A549 (cell line): ENCODE measurements at regions not wholly inside any gene's neighbourhood (a gene's known extent, or its start where the extent isn't known, plus 50 kb on each side); places are given as distances from the start of the nearest gene placed in this dataset.

Experiments
- ATAC-seq, 2 experiments: fragments of 200-7000 bp in 1 of 2; fragments of >200 bp in 1 of 2; cut with Nextera tagmentation in 1 of 2; cut with Tn5 transposase in 1 of 2; 3 replicates each; pipeline versions ENCODE4 v1.8.0 to v1.9.1; 2018 to 2020; ENCODE audit warnings: mild to moderate bottlenecking in 1 of 2, moderate library complexity in 1 of 2
- CTCF ChIA-PET: fragments of 300-600 bp; sonication (Branson Sonifier 250); formaldehyde crosslinking; extraction: SDS; loops from one replicate; lab custom pipeline; 2021; ENCODE audit warnings: antibody characterized with exemption, inconsistent platforms; lab: Yijun Ruan, JAX
- POLR2A ChIA-PET: fragments of 350-600 bp; formaldehyde crosslinking; extraction: SDS; loops from one replicate; lab custom pipeline; 2021; ENCODE audit warnings: antibody characterized with exemption, inconsistent platforms; lab: Yijun Ruan, JAX
- DNase-seq, 2 experiments: peaks; one replicate each; pipeline versions ENCODE4 v3.0.0 to v3.0.0-alpha.2; 2011 to 2016; ENCODE audit warnings: low read depth in 1 of 2, low spot score in 1 of 2
- FAIRE-seq: peaks from 2 replicates; lab custom pipeline; 2011; peaks lifted over from hg19 to GRCh38; lab: Jason Lieb, UNC
- H3K27ac ChIP-seq, 2 experiments: fragments of >200 bp; sonication (Bioruptor Twin); formaldehyde crosslinking; 3 replicates each; pipeline ENCODE4 v1.5.1; 2016 to 2017
- H3K4me1 ChIP-seq: fragments of >200 bp; sonication (Bioruptor Twin); formaldehyde crosslinking; 3 replicates; pipeline ENCODE4 v1.6.1; 2016
- H3K4me2 ChIP-seq: fragments of >200 bp; sonication (Bioruptor Twin); formaldehyde crosslinking; 3 replicates; pipeline ENCODE4 v1.6.1; 2016
- H3K4me3 ChIP-seq: fragments of >200 bp; sonication (Bioruptor Twin); formaldehyde crosslinking; 3 replicates; pipeline ENCODE4 v1.5.1; 2016
- H3K9me3 ChIP-seq: fragments of >200 bp; sonication (Bioruptor Twin); formaldehyde crosslinking; 3 replicates; pipeline ENCODE4 v1.6.1; 2016
- BCL3 ChIP-seq: fragments of >200 bp; sonication (Bioruptor Twin); formaldehyde crosslinking; IDR thresholded peaks from 3 replicates; pipeline ENCODE4 v1.6.1; 2016
- BHLHE40 ChIP-seq: IDR thresholded peaks from 2 replicates; pipeline ENCODE4 v1.6.1; 2012; ENCODE audit warnings: low read depth, low read length, inconsistent platforms
- CHD2 ChIP-seq: fragments of 150-350 bp; IDR thresholded peaks from 2 replicates; pipeline ENCODE4 v1.6.1; 2014; ENCODE audit warnings: low read length; ENCODE audit not compliant: partially characterized antibody
- EHMT2 ChIP-seq: fragments of 200-600 bp; sonication (generic); IDR thresholded peaks from 2 replicates; pipeline ENCODE4 v1.6.1; 2016; ENCODE audit warnings: antibody characterized with exemption, low read depth, mild to moderate bottlenecking, moderate library complexity
- FOSB ChIP-seq: fragments of 250-450 bp; sonication (Bioruptor Pico); IDR thresholded peaks from 2 replicates; pipeline ENCODE4 v1.5.0; 2020; ENCODE audit warnings: mild to moderate bottlenecking, moderate library complexity
- HDAC2 ChIP-seq: fragments of 200-600 bp; sonication (generic); IDR thresholded peaks from 2 replicates; pipeline ENCODE4 v1.6.1; 2016
- HEYL ChIP-seq: fragments of 250-450 bp; sonication (Bioruptor Pico); IDR thresholded peaks from 2 replicates; pipeline ENCODE4 v1.8.0; 2021; ENCODE audit warnings: mild to moderate bottlenecking, moderate library complexity
- HMGXB4 ChIP-seq: fragments of 250-450 bp; sonication (Bioruptor Pico); IDR thresholded peaks from 2 replicates; pipeline ENCODE4 v1.5.0; 2021; ENCODE audit warnings: mild to moderate bottlenecking, moderate library complexity, borderline replicate concordance
- HOXA7 ChIP-seq: fragments of 250-450 bp; sonication (Bioruptor Pico); IDR thresholded peaks from 2 replicates; pipeline ENCODE4 v1.5.0; 2020; ENCODE audit warnings: mild to moderate bottlenecking, moderate library complexity
- JUNB ChIP-seq: fragments of >200 bp; sonication (Bioruptor Twin); formaldehyde crosslinking; IDR thresholded peaks from 2 replicates; pipeline ENCODE4 v1.6.1; 2016
- MAX ChIP-seq: IDR thresholded peaks from 2 replicates; pipeline ENCODE4 v1.6.1; 2012
- MYC ChIP-seq: IDR thresholded peaks from 2 replicates; pipeline ENCODE4 v1.6.1; 2012; ENCODE audit warnings: mild to moderate bottlenecking, inconsistent platforms, low read length, improper control_type of control experiment, borderline replicate concordance
- NR3C1 ChIP-seq: fragments of >200 bp; sonication (Bioruptor Twin); formaldehyde crosslinking; IDR thresholded peaks from 3 replicates; pipeline ENCODE4 v1.6.1; 2017
- REST ChIP-seq: fragments of 200-600 bp; sonication (generic); IDR thresholded peaks from 2 replicates; pipeline ENCODE4 v1.6.1; 2016; ENCODE audit warnings: antibody characterized with exemption, mild to moderate bottlenecking, moderate library complexity
- SMC3 ChIP-seq: fragments of >200 bp; sonication (Bioruptor Twin); formaldehyde crosslinking; IDR thresholded peaks from 3 replicates; pipeline ENCODE4 v1.6.1; 2018; ENCODE audit warnings: inconsistent platforms
- SREBF2 ChIP-seq: fragments of 450-650 bp; IDR thresholded peaks from 2 replicates; pipeline ENCODE4 v1.6.1; 2014; ENCODE audit warnings: mild to moderate bottlenecking, moderate library complexity
- USF2 ChIP-seq: fragments of 450-650 bp; IDR thresholded peaks from 2 replicates; pipeline ENCODE4 v1.6.1; 2014; ENCODE audit warnings: antibody characterized with exemption
- WGBS: methylation state at CpG from one replicate; pipeline ENCODE4 v1.1.6; 2017; ENCODE audit errors: missing lambda C conversion rate; 5-methylcytosine and 5-hydroxymethylcytosine counted together

- Histone ChIP-seq H3K9me3 (no peaks in the 10 kb centered on the region), H3K4me1 (no peaks in the 10 kb centered on the region), H3K4me2 (no peak overlapping the region), H3K4me3 (no peak overlapping the region), H3K27ac (no peak overlapping the region)
- ChIA-PET POLR2A (no interaction called here), CTCF (no interaction called here)
- no peak for TF ChIP-seq BCL3
- no peak for TF ChIP-seq USF2
- no peak for TF ChIP-seq MAX
- TF ChIP-seq HDAC2 = no peak
- no peak for DNase-seq
- ATAC-seq = no peak
- 93% methylated on average over 1 of the region's 1 CpG for WGBS
- FAIRE-seq = no peak
Observed at GRCh38 chr1:68338081-68338480, 105.8 kb upstream of the WLS start.

- 26% methylated on average over 4 of the region's 4 CpGs for WGBS
- H3K4me2 ChIP-seq = no peak overlapping the region
- no peak overlapping the region for H3K4me3 ChIP-seq
- DNase-seq = no peak
- no peak for FAIRE-seq
- H3K9me3 ChIP-seq = no peaks in the 10 kb centered on the region
- CTCF ChIA-PET = interaction anchor here (0.7 to 2.8 kb wide), 4 partner anchors 11 to 852 kb away, joined by 3 to 10 read pairs (median 8); no protein-coding TSS in a partner anchor
- ATAC-seq = no peak
- H3K4me1 ChIP-seq = no peaks in the 10 kb centered on the region
- TF ChIP-seq MYC = no peak
- TF ChIP-seq EHMT2 = no peak
- no peak for TF ChIP-seq HOXA7 (CRISPR knock-in tag)
- no peak for TF ChIP-seq MAX
- TF ChIP-seq SMC3 = no peak
- TF ChIP-seq FOSB = no peak
- TF ChIP-seq REST = no peak
- no peak for TF ChIP-seq SREBF2
- TF ChIP-seq BHLHE40 = no peak
- no peak for TF ChIP-seq USF2
- TF ChIP-seq HMGXB4 = no peak
- no peak for TF ChIP-seq HEYL (CRISPR knock-in tag)
- no peak for TF ChIP-seq JUNB
- no peak for TF ChIP-seq CHD2
- TF ChIP-seq NR3C1 = no peak
- TF ChIP-seq BCL3 = no peak
- TF ChIP-seq, all 56 proteins: peak for 0
- POLR2A ChIA-PET = no interaction called here
- no peak overlapping the region for H3K27ac ChIP-seq
Observed at GRCh38 chr1:68332041-68332440, 99.7 kb upstream of the WLS start.
